Fibroblast of mammary gland (primary cell): ENCODE measurements at regions not wholly inside any gene's neighbourhood (a gene's known extent, or its start where the extent isn't known, plus 50 kb on each side); places are given as distances from the start of the nearest gene placed in this dataset.

Source experiments
- DNase-seq: peaks from one replicate; pipeline ENCODE4 v3.0.0-alpha.2; 2010; ENCODE audit warnings: low read depth
- H3K4me3 ChIP-seq: 2 replicates; pipeline ENCODE4 v1.5.1; 2011; ENCODE audit warnings: low read depth, mild to moderate bottlenecking, low read length, moderate library complexity; ENCODE audit not compliant: control insufficient read depth
- CTCF ChIP-seq: conservative IDR thresholded peaks from 2 replicates; pipeline ENCODE4 v1.5.1; 2011; ENCODE audit warnings: low read depth, low read length, inconsistent platforms; ENCODE audit not compliant: control insufficient read depth, insufficient read depth

DNA sequence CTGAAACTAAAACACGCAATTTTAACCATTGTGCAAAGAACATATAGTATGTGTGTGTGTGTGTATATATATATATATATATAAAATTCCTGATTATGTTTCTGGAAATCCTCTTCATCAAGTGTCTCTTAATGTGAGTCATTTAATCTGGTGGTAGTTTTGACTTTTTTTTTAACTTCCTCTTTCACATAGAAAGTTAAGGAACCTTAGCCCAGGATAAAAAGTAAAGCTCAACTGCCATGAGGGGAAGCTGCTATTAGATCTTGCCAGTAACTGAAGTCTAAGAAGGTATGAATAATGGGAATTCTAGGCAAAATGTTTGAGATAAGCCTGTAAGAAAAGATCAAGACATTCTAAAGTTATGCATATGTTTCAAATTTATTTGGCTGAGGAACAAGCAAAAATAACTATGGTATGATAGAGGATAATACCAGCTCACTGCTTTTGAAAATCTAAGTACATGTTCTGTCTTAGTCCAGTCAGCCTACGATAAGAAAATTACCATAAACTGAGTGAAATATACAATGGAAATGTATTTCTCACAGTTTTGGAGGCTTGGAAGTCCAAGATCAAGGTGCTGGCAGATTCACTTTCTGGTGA is 757.0 kb downstream of the TRAM1L1 start:
- no peak for DNase-seq
- H3K4me3 ChIP-seq: no peak overlapping the region
- TF ChIP-seq CTCF: no peak

GRCh38 chr4:116323606-116324005 is 761.8 kb downstream of the TRAM1L1 start:
- no peak overlapping the region for H3K4me3 ChIP-seq
- no peak for TF ChIP-seq CTCF
- DNase-seq: no peak

DNA sequence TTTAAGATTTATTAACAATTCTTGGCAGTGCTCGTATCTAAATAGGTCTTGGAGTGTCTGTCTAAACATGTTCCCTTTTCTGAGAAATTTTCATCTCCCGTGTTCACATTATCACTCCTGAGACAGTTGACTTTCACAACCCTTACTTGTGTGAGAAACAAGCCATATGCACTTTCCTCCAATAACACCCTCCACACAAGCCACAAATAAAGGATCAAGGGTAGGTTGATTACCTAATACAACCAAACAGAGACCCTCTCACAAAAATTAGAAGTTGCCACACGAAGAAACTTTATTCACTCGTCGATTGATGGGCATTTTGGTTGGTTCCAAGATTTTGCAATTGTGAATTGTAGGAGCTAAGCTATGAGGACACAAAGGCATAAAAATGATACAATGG is 763.9 kb downstream of the TRAM1L1 start:
- TF ChIP-seq CTCF: no peak
- H3K4me3 ChIP-seq: no peak overlapping the region
- no peak for DNase-seq

GRCh38 chr4:116320859-116321258 is 764.5 kb downstream of the TRAM1L1 start:
- TF ChIP-seq CTCF: no peak
- no peak for DNase-seq
- H3K4me3 ChIP-seq: no peak overlapping the region

GRCh38 chr4:116303736-116304188 is 781.6 kb downstream of the TRAM1L1 start:
- H3K4me3 ChIP-seq: no peak overlapping the region
- TF ChIP-seq CTCF: no peak
- DNase-seq: no peak

DNA sequence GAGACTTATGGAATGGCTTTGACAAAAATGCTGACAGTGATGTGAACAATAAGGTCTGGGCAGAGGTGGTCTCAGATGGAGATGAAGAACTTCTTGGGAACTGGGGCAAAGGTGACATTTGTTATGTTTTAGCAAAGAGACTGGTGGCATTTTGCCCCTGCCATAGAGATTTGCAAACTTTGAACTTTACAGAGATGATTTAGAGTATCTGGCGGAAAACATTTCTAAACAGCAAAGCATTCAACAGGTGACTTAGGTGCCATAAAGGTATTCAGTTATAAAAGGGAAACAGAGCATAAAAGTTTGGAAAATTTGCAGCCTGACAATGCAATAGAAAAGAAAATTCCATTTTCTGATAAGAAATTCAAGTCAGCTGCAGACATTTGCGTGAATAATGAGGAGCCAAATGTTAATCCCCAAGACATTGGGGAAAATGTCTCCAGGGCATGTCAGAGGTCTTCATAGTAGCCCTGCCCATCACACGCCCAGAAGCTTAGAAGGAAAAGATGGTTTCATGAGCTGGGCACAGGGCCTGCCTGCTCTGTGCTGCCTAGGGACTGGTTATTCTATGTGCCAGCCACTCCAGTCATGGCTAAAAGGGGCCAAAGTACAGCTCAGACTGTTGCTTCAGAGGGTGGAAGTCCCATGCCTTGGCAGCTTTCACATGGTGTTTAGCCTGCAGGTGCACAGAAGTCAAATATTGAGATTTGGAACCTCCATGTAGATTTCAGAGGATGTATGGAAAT is 782.2 kb downstream of the TRAM1L1 start:
- no peak for DNase-seq
- TF ChIP-seq CTCF: no peak
- no peak overlapping the region for H3K4me3 ChIP-seq
